ENCODE measurements at regions not wholly inside any gene's neighbourhood (a gene's known extent, or its start where the extent isn't known, plus 50 kb on each side); places are given as distances from the start of the nearest gene placed in this dataset.

GRCh38 chr2:146321175-146321574, 1523.7 kb upstream of the ACVR2A start:
- no peak for DNase-seq

DNA sequence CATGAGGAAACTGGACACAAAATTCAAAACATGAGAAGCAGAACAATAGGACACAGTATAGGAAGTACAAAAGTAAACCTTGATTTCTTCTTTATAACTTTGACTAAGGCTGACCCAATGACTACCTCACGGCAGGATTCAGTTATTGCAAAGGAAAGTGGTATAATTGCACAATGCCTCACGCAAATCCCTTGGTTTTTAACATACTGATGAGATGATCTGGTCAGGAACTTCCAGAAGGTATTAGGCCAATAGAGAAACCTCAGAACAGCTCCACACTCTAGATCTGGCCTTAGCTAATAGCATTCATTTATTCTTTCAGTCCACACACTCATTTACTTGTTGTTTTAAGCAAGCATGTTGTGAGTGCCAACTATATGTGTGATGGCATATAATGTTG, 1526.9 kb upstream of the ACVR2A start:
- no peak for DNase-seq

- DNase-seq, result no peak
Observed at GRCh38 chr2:146312899-146313298, 1531.9 kb upstream of the ACVR2A start.

DNA sequence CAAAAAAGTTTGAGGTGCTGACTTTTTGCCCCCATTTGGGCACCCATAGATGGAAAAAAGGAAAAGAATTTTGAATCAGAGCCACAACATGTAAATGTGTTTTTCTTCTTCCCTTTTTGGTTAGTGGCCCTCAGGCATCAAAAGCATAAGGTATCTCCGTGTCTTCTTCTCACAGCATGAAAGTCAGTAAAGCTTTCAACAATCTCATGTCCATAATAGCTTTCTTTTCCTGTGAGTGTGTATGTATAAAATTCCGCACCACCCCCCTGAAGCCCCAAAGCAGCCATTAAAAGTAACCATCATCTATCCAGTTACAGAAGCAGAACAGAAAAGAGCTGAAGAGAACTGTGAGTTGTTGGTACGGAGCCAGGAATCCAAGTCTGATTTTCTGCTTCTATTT, 1539.7 kb upstream of the ACVR2A start:
- no peak for DNase-seq

GRCh38 chr2:146301287-146301686, 1543.5 kb upstream of the ACVR2A start:
- DNase-seq, result no peak

DNA sequence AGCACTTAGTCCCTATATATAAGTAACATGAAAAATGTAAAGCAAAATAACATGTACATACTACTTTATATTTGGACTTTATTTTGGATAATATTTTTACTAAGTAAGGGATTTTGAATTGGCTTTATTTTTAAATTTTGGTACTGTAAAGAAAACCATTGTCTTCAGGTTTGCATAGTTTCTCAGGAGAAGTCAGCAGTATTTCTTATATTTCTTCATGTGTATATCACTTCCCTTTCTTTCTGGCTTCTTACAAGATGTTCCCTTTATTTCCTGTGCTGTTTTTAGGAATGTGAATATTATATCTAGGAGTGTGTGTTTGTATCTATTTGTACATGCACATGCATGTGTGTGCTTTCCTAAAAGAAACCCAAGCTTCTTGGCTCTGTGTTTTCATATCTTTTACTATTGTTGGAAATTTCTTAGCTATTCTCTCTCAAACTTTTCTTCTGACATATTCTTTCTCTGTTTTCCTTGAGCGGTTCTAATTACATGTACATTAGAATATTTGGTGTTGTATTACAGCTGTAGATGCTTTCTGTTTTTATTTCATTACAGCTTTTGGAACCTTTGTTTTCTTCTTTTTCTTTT, 1549.7 kb upstream of the ACVR2A start:
- no peak for DNase-seq

DNA sequence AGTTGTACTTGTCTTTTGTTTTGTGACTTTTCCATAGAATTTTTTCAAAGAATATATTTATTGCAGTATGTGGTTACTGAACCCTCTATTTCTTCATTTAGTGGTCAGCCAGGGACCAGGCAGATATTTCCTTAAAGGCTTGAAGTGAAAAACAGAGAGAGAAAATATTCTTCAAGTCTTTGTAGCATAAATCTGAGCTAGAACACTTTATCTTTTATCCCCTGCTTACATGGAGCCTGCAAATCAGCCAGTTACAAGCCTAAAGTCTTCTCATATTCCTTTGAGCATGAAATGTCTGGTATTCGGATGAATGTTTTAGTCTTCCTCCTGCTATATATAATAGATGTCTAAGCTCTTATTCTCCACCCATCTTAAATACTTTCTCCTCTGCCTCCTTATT, 1557.5 kb upstream of the ACVR2A start:
- DNase-seq, result no peak

DNA sequence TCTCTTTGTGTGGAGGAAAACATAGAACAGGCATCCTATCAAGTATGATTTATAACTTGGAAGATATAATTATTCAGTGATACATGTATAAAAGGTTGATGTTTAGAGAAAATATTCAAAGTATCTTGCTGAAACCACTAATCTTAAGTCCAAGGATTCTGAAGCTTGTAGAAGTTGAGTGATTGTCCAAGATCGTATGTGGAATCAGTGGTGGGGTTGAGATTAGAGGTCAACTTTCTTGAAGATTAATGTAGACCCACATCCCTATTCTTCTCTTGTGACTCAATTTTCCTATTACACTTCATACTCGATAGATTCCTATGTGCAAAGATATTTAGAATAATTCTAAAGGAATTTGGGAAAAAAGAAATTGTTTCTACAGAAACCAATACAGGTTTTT, 1565.9 kb upstream of the ACVR2A start:
- DNase-seq, result no peak

GRCh38 chr2:146271131-146271831, 1573.5 kb upstream of the ACVR2A start:
- DNase-seq, result no peak

- DNase-seq, result no peak
Observed at GRCh38 chr2:146270618-146271017, 1574.2 kb upstream of the ACVR2A start.

DNA sequence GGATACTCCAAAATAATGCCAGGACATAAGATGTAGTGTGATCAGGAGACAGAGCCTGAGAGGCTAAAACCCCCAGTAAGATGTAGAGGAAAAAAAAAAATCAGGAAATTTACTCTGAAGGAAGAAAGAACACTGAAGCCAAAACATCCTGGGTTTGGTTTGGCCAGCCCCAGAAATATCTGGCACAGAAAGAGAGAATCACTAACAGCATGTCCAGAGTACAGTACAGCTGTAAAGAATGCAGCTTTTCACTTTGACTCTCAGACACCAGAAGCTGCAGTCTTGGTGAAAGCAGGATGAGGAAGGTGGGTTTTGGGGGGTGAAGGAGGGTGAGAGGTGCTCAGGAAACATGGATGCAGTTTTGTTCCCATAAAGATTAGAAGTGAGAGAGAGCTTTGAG, 1577.7 kb upstream of the ACVR2A start:
- DNase-seq, result no peak

DNA sequence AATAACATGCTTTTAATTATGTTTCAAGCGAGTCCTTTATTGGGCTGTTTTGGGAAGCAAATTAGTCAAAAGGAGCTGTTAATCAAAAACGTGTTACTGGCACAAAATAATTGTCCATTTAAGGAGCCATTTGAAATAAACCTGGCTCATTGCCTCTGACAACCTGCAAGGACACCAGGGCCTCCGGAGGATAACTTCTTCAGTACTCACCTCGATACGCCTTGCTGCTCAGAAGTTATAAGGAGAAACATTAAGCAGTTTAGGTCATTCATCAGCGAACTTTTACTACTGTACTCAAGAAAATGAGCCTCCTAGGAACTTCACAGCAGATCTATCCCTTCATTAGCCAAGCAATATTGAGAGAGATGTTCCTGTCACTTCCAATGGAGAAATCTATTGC, 1579.2 kb upstream of the ACVR2A start:
- DNase-seq, result no peak

DNA sequence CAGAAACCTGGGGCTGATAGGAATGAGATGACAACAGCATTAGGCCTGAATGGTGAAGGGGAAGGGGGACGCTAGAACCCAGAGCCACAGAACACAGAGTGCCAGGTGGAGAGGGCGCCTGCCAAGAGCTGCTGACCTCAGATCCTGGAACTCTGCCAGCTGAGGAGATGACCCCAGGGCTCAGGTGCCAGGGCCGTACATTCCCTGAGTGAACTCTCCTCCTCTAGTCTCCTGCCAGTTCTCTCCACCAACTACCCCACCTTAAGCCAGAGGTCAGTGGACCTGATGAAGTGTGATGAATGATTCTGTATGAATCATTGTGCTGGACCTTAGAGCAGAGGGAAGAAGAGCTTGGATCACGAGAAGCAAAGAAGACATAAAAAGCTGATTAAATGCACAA, 1582.2 kb upstream of the ACVR2A start:
- no peak for DNase-seq

DNA sequence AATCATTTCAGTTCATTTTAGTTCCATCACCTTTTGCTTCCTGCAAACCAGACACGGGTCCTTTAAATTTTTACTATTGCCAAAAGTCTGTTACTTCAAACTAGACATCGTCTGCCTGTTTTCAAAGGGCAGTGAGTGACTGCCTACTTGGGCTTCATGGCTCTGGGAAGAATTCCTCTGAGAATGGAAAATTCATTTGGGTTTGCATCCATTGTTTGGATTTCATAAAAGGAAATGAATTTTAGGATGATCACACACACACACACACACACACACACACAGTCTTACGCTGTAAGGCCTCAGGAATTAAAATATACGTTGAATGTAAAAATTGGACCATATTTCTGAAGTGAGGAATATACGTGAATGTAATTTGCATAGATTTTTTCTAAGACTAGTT, 1584.3 kb upstream of the ACVR2A start:
- no peak for DNase-seq

GRCh38 chr2:146259816-146260215, 1585.0 kb upstream of the ACVR2A start:
- no peak for DNase-seq

GRCh38 chr2:146258071-146258470, 1586.8 kb upstream of the ACVR2A start:
- DNase-seq, result no peak

- no peak for DNase-seq
Observed at GRCh38 chr2:146252119-146252518, 1592.7 kb upstream of the ACVR2A start.

DNA sequence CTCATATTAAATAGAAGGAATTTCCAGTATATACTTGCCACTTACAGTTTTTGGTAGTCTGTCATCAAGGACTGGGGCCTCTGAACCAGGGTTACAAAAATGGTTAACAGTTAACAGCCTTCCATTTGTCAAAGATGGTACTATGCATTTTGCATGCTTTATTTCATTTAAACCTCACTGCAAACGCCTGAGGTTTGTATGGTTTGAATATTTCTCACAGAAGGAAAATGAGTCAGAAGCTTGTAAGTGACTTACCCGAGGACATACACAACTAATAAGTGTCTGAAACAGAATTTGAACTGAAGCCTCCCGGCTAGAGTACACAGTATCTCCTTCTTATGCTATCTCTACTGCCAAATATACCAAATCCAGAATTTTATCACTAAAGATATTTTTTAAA, 1593.5 kb upstream of the ACVR2A start:
- no peak for DNase-seq

DNA sequence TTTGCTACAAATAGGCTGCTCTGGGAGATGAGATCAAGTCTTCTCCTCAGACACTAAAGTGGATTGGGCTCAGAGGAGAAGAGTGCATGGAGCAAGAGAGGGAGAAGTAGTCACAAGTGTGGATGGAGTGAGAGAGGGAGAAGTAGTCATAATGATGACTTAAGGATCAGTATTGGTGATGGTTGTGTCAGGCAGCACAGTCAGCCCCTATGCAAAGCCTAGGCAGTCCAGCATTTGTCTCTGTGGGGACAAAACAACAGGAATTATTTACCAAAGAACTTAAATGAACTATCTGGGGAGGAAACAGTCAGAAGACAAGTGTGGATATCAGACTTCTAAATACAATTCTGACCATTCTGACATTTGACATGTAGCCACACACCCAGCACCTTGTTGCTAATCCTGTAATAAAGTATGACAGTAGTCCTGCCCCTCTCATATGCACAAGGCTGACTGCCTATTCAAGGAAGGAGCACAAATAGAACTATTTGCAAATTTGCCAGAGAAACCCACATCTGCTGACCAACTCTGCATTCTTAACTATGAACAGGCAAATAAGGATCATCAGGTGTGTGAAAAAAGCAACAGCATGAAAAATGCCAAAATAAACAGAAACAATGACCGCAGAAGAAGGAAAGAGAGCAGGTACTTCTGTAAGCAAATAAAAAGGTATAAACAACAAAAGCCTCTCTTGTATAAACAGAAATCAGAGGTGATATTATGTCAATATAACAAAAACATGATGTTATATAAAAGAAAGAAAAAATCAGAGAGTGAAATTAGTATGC, 1597.9 kb upstream of the ACVR2A start:
- DNase-seq, result no peak

- no peak for DNase-seq
Observed at GRCh38 chr2:146246002-146246735, 1598.7 kb upstream of the ACVR2A start.

DNA sequence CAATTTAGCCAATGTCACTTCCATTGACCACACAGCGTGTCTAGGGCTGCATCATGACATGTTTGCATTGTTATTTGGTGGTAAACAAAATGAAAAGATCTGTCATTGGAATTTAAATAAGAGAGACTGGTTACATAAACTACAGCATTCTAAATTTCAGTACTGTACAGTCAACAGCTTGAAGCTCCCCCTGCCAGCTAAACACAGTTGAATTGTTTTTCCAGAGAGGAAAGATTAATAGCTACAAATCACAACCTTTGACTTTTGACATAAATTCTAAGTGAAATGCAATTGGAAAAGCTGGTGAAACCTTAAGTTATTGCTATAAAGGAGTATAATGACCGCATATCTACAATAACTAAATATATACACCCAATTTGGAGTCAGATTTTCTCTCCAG, 1600.0 kb upstream of the ACVR2A start:
- no peak for DNase-seq

DNA sequence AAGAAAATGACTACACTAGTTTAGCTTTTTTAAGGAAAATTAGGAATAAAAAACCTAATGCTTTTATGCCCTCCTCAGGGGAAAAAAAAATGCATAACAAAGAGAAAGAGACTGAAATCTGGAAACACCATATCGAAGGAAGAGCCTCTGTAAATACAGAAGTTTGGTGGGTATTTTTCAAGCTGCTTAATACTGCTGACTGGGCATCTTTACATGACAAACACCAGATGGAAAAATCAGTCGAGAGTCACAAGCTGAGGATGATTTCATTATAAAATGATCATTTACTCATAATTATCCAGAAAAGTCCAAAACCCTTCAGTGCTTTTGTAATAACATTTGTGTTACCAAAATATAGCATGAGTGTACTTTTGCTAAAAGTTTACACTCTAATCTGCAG, 1600.7 kb upstream of the ACVR2A start:
- no peak for DNase-seq

GRCh38 chr2:146241023-146241422, 1603.8 kb upstream of the ACVR2A start:
- no peak for DNase-seq

DNA sequence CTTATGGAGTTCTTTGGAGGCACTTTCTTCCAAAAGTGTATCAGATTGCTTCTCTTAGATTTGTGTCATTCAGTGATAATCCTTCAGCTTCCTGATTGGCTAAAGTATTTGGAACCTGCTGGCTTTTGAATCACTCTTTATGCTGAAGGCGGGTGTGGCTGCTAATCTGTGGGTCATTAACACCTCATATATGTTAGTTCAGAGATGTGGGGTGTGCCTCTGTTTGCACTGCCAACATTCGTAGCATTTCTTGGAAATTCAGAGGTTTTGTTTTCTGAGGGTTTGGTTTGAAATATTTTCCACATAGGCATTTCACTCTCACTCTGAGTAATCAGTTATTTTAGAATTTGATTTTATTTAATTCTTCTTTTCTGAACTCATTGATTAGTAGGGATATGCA, 1604.4 kb upstream of the ACVR2A start:
- DNase-seq, result no peak
